GM18499 (cell line): ENCODE measurements at regions not wholly inside any gene's neighbourhood (a gene's known extent, or its start where the extent isn't known, plus 50 kb on each side); places are given as distances from the start of the nearest gene placed in this dataset.

Source experiments
- ATAC-seq: cut with Tn5 transposase; IDR thresholded peaks from one replicate; pipeline ENCODE4 v1.9.1; 2021; ENCODE audit warnings: moderate number of reproducible peaks; ENCODE audit not compliant: insufficient read depth, unreplicated experiment

DNA sequence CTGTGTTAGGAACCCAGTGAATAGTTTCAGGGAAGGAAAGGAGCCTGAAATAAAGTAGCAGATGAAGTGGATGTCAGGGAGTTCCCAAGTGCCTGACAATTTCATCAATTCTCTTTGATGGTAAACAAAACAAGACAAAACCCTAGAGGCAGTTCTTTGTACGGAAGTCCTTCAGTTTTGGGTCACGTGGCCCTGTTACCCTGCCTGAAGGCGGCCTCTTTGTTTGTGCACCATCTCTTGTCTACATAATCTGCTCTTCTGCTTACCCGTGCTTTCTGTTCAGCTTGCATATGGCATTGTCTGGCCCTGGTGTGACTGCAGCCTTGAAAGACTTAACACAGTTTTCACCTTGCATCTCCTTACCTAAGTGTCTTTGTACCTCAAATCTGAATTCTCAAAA, 166.7 kb upstream of the DUSP10 start:
- no peak for ATAC-seq

DNA sequence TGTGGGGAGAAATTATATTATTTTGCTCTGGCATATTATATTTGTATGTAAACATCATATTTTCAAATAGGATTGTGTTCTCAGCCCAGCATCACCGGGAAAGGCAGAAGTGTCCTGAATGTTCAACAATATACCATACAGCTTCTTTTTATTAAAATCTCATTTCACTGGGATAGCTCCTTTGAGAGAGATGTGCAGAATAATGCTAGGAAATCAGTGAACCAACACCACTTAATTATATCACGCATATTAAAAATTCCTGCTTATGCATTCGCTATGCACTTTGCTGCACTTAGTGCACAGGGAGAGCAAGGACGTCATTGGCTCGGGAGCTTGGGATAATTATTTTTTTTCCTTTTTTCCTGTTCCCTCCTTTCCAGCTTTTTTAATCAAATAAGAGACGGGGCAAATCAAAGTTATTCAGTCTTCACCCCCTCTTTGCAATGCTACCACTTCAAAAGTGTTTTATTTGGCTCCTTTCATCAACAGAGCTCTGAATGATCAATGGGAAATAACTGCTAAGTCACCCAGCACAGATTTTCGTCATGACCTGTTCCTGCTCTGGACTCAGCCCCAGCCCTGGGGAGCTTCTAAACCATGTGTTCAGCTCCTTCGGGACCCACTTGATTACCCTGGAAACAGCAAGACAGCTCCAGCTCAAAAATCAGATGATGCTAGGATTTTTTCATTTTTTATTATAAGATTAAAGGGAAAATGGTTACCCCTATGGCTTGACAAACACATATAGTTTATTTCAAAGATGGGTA, 165.5 kb upstream of the DUSP10 start:
- ATAC-seq: no peak

DNA sequence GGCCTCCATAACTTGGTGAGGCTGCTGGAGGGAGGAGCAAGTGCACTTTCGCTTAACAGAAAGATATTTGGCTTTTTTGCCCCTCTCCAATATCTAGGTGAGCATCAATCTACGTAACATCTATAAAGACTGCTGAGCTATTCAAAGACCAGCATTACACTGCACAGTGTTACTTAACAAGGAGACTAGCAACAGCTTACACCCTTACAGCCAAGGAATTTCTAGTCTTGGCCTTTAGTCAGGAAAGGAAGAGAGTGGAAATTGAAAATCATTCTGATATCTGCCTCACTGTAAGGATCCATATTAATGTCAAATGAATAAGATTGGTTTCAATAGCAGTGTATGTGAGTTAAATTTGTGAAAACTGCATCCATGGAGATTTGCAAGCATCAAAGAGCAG, 163.9 kb upstream of the DUSP10 start:
- ATAC-seq: no peak

DNA sequence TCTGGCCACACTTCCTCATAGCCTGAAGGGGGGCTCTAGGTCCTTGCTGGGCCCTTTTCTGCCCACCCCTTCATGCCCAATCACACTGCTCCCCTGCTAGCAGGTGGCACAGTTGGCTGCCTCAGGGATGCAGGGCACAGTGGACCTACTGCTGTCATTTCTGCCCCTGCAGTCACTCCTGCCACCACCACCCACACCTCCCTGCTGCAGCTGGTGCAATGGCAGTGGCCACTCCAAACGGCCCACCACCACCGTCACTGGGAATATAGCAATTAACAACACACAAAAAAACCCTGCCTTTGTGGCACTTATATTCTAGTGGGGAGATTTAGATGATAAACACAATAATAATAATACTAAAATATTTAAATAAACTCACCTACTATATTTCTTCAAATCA, 162.4 kb upstream of the DUSP10 start:
- no peak for ATAC-seq

DNA sequence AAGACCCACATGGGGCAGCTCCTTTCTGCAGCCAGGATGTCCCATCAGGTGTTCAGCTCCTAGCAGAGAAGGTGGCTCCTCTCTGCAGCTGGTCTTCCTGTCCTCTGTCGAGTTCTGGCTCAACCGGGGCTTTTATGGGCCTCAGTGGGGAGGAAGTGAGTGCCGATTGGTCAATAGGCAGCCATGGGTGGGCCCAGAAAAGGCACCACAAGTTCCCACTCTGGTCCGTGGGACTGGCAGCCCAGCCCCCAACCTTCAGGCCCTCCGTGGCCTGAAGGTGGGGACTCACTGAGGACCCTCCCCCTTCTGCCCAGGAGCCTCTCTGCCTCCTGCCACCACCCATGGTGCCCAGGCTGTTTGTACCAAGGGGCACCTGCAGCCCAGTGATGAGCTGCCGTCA, 161.7 kb upstream of the DUSP10 start:
- ATAC-seq: no peak

DNA sequence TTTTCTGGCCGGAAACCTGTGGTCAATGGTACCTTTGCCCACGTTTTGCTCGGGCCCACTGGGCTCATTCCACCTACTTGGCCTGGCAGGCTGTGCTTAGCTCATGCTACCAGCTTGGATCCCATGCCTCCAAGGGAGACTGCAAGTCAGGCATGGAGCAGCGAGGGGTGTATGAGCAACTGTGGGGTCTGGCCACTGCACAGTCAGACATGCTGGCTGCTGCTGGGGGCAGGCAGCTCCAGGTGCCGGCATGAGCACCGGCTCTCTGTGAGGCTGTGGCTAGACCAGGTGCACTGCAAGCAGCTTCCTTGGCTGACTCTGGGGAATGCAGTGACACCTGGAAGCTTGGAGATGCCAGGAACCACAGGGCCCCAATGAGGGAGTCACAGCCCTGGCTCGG, 161.1 kb upstream of the DUSP10 start:
- no peak for ATAC-seq

DNA sequence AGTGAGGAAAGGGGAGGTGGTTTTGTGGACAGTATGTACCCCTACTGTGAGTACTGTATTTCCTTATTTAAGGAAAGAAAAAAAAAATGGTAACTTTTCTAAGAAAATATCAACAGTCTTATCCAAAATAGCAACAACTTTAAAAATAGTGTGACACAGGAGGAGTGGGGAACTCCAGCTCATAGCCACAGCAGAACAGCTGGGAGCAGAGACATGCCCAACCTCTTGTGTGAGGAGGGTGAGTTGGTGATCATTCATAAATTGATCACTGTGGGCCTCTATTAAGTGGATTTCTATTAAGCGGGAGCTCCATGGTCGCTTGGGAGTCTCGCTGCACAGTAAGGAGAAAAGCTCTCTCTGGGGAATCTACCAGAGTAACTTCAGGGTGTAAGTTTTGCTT, 158.8 kb upstream of the DUSP10 start:
- no peak for ATAC-seq

DNA sequence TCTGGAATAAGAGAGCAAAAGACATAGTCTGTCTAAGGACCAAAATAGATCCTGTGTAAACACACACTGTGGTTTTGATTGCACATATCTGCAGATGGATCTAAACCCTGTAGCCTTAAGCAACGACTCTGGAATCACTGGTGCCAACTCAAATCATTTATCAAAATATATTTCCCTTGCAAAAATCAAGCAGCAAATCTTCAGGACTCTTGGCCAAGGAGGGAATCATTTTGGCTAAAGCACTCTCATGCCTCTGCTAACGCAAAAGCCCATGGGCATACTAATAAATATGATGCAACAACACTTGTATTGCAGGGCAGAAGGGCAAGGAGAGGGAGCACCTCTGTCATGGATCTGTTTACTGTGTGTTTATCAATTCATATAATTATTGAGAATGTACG, 155.4 kb upstream of the DUSP10 start:
- no peak for ATAC-seq

DNA sequence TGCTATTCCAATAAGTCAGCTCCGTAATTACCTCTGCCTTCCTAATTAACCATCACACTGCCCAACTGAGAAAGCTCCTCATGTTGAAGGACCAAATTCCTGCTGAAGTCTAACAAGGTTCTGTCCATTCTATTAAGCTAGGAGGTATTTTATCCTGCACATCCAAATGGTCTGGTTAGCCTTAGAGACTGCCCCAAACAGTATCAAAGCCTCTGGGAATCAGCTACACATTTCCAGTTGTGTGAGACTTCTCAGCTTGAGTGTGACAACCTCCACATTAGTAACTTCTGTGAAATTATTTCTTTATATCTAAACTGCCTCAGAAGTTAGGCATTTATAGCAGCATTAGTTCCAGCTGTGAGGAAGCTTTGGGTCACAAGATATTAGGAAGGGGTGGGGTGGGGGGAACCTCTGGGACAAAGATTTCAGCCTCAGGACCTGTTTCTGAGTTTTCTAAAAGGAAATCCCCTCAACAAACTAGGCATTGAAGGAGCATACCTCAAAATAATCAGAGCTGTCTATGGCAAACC, 150.5 kb upstream of the DUSP10 start:
- no peak for ATAC-seq

DNA sequence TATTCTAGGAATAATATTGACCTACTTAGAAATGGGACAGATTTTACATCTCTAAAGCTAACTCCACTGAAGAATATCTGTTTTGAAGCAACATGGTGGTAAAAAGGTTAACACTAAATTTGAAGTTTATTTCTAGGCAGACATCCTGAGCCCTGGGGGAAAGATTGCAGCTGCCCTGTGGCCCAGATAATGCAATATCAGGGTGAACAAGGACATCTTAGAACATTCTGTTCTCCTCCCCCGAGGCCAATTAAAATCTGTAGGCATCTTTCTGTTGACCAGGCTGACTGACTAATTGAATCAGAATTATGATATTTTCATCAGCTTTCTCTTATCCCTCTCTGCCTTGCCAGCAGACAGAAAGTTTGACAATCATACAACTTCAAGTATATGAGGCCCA, 149.8 kb upstream of the DUSP10 start:
- no peak for ATAC-seq

DNA sequence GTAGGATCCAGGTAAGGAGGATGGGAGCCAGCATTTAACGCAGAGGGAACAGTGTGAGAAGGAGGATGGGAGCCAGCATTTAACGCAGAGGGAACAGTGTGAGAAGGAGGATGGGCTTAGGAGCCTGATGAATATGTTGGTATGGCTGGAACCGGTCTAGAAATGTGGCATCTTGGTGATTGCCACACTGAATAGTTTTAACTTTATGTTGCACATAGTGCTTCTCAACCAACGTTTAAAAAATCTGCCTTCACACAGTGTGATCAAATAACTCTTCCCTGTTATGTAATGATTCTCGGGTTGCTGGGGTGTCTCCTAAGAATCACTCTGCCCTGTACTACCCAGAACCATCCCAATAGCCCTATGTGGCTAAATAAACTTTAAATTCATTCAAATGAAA, 146.9 kb upstream of the DUSP10 start:
- ATAC-seq: no peak

DNA sequence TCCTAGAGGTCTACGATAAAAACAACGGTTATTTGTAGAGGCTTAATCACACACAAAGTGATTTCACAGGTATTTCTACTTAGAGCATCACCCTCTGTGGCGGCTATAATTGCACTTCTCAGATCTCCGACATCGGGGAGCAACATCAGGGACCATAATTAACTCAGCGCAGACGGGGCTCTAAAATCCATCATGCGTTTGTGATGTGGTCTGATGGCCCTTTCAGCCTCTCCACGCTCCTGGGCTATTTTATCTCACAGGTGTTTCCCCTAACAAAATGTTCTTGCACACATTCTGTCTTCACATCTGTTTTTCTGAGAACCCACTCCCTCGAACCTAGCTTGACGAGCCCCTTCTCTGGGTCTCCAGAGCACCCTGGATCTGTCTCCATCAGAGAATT, 146.3 kb upstream of the DUSP10 start:
- no peak for ATAC-seq

DNA sequence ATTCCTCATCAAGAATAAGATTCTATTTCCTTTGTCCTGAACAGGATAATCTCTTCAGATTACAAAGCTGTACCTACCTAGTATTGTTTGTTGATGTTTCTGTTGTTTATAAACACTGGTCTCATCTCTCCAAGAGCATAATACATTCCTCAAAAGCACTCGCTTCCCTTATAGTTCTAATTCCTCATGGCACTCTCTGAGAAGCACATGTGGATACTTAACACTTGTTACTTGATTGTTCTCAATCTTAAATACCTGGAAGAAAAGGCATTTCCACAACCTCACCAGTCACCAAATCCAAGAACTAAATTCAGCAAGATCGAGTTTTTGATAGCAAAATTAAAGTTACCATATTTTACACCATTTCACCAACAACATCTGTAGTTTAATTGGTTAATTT, 145.9 kb upstream of the DUSP10 start:
- ATAC-seq: no peak

DNA sequence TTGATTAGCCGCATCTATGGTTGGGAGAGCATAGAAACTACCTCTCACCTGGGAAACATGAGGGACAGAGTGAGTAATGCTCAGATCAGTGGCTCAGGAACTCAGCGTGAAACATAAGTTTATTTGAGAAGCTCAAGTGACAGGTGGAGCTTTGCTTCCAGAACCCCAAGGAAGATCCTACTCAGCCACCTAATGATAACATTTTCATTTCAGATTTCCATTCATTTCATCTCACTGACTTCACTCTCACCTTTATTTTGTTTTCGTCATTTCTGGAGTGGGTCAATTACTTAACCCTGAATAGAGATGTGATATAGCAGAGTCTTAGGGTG, 145.5 kb upstream of the DUSP10 start:
- ATAC-seq: no peak

DNA sequence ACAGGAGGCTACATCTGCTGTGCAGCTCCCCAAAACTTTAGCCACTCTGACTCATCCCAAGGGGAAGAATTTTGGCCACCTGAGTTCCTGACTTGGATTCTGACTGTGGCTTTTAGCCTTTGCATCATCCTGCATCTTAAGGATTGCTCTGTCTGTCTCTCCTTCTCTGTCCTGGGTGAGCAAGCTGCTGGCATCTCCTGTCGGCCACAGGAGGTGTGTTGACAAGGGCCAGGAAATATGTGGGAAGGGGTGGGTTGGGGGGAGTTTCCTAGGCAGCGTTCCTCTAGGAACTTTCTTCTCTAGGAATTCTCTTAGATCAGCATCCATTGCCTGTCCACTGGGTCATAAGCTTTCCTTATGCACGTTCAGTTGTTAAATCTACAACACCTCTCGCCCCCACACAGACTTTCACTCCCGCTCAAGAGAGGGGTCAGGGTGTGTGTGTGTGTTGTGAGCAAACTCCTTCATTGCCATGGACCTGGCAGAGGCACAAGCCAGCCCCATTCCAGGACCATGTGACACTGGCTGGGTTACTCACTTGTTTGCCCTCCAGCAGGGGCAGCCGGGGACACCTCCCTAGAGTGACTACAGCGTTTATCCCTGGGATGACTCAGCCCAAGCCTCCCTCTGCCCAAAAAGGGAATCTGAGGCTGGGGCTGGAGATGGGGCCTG, 145.0 kb upstream of the DUSP10 start:
- no peak for ATAC-seq

DNA sequence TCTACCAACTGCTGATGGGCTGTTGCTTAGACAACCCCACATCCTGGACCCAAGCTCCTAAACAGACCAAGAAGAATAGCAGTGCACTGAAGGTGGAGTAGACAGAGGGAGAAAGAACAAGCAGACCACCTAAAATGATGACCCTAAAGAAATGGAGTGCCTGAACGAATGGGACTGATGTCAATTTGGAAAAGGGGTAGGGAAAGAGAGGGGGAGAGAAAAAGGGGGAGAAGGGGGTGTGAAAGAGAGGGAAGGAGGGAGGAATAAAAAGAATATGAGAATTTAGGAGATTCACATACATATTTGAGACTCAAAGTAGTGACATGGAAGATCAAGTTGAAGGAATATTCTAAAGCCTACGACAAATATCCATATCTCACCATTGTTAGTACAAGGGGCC, 144.4 kb upstream of the DUSP10 start:
- no peak for ATAC-seq

DNA sequence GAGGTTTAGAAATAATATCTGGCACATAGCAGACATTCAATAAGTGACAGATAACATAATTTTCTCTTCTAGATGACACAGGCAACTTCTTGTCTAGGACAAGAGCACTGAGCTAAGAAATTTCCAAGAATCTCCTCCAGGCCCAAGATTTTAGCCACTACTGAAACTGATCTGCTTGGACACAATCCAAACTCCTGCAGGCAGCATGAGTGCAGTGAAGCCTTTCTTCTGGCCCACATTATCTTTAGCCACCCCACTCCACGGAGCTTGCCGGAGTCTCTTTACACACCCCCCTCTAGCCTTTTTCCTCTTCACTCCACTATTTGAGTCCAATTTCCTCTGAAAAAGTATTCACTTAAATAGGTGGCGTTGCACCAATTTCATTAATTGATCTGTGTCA, 142.9 kb upstream of the DUSP10 start:
- no peak for ATAC-seq

DNA sequence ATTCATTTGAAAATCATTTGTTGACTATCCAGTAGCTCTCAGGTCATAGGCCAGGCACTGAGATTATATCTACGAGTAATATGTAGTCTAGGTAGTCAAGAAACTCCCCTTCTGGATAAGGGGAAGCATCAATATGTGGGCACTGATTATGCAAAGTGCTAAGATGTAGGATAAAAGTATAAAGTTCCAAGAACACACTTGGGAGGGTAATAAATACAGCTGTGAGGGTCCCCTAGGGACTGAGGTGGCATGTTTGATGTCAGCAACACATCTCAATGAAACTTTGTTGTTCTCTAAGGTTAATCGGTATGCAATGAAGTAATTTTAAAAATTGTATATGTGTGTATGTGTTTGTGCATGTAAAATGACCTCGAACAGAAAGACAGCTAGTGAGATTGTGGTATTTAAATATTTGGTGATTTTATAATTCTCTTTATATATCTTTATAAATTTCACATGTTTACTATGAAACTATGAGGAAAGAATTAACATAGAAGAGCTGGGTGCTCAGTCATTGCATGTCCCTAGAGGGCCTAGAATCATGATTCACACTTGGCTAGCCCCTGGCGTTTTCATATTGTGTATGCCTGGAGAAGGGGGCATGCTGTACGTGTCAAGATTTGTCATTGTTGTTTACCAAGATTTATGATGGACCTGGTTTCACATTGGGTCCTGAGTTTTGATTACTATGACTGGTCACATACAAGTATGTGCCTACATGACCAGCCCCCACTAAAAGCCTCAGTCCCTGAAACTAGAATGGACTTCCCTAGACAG, 140.1 kb upstream of the DUSP10 start:
- ATAC-seq: no peak

DNA sequence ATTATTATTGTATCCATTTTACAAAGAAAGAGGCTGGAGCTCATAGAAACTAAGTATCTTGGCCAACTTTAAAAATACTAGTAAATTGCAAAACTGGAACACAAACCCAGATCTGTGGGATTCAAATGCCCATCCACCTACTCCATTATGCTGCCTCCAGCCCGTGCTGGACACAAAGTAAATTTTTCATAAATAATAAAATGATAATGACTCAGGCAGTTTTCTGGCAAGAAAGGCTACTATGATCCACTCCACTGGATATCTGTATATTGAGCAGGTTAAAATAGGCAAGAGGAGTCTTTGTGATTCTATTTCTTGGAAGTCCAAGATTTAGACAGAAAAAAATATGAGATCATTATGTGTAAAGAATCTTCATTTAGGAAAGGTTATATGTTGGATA, 138.3 kb upstream of the DUSP10 start:
- ATAC-seq: no peak

DNA sequence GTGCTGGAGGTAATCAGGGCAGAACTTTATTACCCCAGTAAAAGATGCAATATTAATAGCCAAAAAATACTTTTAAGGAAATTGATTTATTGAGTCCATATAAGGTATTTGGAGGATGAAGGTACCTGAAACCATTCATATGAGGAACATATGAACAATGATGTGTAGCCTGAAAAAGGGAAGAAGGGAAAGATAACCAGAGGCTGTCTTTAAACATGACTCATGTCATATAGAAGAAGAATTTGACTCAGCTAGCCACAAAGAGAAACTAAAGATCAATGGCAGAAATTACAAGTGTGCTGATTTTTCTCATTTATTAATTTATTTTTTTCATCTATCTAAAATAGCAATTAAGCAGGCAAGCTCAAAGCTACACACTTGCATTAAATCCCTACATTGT, 136.2 kb upstream of the DUSP10 start:
- peak; percentile 90 for ATAC-seq

DNA sequence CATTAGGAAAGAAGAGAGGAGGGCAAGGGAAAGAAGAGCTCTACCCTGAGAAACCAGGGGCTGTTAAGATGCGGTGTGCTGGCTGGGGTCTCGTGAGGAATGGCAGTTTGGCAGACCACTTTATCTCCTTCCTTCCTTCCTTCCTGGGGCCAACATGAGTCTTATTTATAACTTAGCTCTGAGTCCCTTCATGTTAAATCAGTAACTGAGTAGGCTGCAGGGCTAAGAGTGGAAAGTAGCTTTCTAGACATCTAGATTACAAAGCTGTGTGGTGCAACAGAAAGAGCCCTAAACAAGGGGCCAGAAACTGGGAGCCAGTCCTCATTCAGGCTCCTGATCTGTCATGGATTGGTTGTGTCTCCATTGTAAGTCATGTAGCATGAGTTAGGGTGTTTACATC, 135.4 kb upstream of the DUSP10 start:
- no peak for ATAC-seq

DNA sequence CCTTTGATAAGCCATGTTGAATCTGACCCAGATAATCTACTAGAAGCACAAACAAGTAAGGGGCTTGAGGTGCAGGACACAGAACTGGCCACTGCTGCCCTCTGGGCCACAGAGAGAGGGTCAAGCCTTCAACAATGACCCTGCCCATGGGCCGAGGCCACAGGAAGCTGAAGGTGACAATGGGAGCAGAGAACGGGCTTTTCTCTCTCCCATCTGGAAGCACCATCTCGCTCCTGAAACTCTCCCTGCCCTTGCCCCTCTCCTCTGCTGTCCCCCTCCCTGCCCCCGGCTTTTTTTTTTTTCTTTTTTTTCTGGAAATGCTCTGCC, 133.1 kb upstream of the DUSP10 start:
- ATAC-seq: no peak
